Erythroblast (primary cell): ENCODE measurements at regions not wholly inside any gene's neighbourhood (a gene's known extent, or its start where the extent isn't known, plus 50 kb on each side); places are given as distances from the start of the nearest gene placed in this dataset.

Experiments used
- GATA1 ChIP-seq: IDR thresholded peaks from 2 replicates; pipeline ENCODE4 v1.6.1; 2011; ENCODE audit warnings: low read depth, mild to moderate bottlenecking, control low read depth, low read length, moderate library complexity
- POLR2A ChIP-seq: IDR thresholded peaks from 2 replicates; pipeline ENCODE4 v1.6.1; 2011; ENCODE audit warnings: mild to moderate bottlenecking, low read length

DNA sequence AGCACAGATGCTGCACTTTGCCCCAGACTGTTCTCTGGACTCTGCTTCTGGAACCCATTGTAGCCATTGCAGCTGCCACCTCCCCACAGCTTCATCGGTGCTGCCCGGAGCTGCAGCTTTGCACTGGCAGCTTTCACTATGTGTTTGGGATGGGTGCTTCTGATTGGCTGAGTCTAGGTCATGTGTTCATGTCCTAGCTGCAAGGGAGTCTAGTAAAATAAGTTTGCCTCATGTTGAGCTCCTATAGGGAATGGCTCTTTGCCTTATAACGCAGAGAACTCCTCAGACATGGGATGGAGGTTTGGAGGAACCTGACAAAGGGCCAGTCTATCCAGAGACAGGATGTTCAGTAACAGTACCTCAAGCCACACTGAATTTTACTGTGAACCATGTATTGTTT lies 268.0 kb downstream of the BMP7 start:
- TF ChIP-seq POLR2A (no peak), GATA1 (no peak)
